ENCODE measurements at regions not wholly inside any gene's neighbourhood (a gene's known extent, or its start where the extent isn't known, plus 50 kb on each side); places are given as distances from the start of the nearest gene placed in this dataset.

- H3K4me3 ChIP-seq (ENCODE audit: control insufficient read depth, low read depth, low read length), result no peak overlapping the region
- no peak for DNase-seq (ENCODE audit: low read depth)
- no peak for TF ChIP-seq CTCF (IDR thresholded peaks at IDR 0.05; ENCODE audit: control insufficient read depth, insufficient read depth, low read depth, low read length, missing control alignments)
Measured at GRCh38 chr4:84099599-84099998, 399.5 kb downstream of the NKX6-1 start.

DNA sequence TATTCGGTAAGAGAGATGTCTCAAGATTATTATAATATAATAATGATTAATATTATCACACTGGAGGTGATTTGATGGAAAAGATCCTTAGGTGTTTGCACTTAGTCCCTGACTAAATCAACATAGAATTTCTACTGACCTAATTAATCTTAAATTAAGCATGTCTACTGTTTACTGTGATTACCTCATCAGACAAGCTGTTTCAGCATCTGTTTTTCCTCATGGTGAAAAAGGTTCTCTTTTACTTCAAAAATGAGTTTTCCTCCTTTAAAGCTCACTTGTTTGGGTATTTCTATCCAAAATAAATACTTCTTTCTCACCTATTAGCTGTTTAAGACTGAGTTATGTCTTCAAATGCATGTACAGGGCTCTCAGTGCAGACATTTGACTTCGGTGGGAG is 407.8 kb downstream of the NKX6-1 start:
- no peak for DNase-seq (ENCODE audit: low read depth)
- no peak overlapping the region for H3K4me3 ChIP-seq (ENCODE audit: control insufficient read depth, low read depth, low read length)

DNA sequence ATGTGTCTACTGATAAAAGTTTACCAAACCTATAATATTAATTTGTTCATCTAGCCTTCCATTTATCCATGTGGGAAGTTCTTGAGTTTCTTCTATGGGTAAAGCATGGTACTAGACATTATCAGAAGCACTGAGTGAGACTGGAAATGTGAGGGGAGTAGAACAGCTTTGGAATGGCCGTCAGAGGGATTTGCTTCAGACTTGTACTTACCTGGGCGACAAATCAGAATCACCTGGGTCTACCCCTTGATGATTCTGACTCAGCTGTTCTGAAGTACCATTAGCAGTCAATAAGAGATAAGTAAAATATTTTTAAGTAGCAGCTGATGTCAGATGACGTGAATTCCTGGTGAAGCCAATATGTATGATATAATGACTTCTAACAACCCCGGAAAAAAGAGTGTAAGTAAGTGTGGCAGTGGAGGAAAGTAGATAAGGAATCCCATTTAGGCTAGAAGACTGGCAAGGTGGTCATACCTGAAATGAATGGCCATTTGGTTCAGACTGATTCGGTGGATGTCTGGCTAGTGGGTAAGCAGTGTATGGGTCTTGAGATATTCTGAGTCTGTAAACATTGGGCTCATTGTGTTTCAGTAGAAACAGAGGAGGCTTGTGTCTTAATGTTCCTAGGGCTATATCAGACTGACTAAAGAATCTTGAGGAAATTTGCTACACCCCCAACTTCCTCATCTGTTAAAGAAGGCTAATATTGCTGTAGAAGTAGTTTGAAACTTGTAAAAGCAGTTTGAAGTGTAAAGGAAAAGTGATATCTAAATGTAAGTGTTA is 409.2 kb downstream of the NKX6-1 start:
- no peak for DNase-seq (ENCODE audit: low read depth)
- H3K4me3 ChIP-seq (ENCODE audit: control insufficient read depth, low read depth, low read length), result no peak overlapping the region
- TF ChIP-seq CTCF (IDR thresholded peaks at IDR 0.05; ENCODE audit: control insufficient read depth, insufficient read depth, low read depth, low read length, missing control alignments), result no peak

More for the DNA sequence above, 407.8 kb downstream of the NKX6-1 start:
- no peak for TF ChIP-seq CTCF (IDR thresholded peaks at IDR 0.05; ENCODE audit: control insufficient read depth, insufficient read depth, low read depth, low read length, missing control alignments)

GRCh38 chr4:84085986-84086385 is 413.1 kb downstream of the NKX6-1 start:
- TF ChIP-seq CTCF (IDR thresholded peaks at IDR 0.05; ENCODE audit: control insufficient read depth, insufficient read depth, low read depth, low read length, missing control alignments), result no peak
- no peak for DNase-seq (ENCODE audit: low read depth)
- no peak overlapping the region for H3K4me3 ChIP-seq (ENCODE audit: control insufficient read depth, low read depth, low read length)

DNA sequence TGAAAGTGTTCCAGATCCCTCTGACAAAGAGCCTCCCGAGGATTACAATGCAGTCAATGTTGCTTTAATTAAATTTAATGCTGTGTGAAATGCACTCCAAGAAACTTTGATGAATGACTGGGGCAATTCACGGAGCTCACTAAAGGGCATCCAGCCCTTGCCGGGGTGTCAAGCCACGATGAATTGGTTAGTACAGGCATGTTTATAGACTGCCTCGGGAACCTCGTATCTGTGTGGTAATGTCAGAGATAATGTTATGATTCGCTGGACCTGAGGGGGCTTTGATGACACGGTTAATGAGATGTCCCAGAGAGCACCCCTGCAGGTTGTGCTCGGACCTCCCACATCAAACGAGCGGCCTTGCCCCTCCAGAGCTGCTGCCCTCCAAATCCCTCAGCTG is 428.8 kb downstream of the NKX6-1 start:
- no peak for TF ChIP-seq CTCF (IDR thresholded peaks at IDR 0.05; ENCODE audit: control insufficient read depth, insufficient read depth, low read depth, low read length, missing control alignments)
- DNase-seq (ENCODE audit: low read depth), result no peak
- H3K4me3 ChIP-seq (ENCODE audit: control insufficient read depth, low read depth, low read length), result no peak overlapping the region

- DNase-seq (ENCODE audit: low read depth), result no peak
- H3K4me3 ChIP-seq (ENCODE audit: control insufficient read depth, low read depth, low read length), result no peak overlapping the region
- no peak for TF ChIP-seq CTCF (IDR thresholded peaks at IDR 0.05; ENCODE audit: control insufficient read depth, insufficient read depth, low read depth, low read length, missing control alignments)
Measured at GRCh38 chr4:84063619-84064018, 435.5 kb downstream of the NKX6-1 start.

Data from AG09309 (cell line).